ENCODE measurements at regions not wholly inside any gene's neighbourhood (a gene's known extent, or its start where the extent isn't known, plus 50 kb on each side); places are given as distances from the start of the nearest gene placed in this dataset.

GRCh38 chrX:9340598-9341290, 124.1 kb upstream of the TBL1X start:
- TF ChIP-seq, protein P1, sequence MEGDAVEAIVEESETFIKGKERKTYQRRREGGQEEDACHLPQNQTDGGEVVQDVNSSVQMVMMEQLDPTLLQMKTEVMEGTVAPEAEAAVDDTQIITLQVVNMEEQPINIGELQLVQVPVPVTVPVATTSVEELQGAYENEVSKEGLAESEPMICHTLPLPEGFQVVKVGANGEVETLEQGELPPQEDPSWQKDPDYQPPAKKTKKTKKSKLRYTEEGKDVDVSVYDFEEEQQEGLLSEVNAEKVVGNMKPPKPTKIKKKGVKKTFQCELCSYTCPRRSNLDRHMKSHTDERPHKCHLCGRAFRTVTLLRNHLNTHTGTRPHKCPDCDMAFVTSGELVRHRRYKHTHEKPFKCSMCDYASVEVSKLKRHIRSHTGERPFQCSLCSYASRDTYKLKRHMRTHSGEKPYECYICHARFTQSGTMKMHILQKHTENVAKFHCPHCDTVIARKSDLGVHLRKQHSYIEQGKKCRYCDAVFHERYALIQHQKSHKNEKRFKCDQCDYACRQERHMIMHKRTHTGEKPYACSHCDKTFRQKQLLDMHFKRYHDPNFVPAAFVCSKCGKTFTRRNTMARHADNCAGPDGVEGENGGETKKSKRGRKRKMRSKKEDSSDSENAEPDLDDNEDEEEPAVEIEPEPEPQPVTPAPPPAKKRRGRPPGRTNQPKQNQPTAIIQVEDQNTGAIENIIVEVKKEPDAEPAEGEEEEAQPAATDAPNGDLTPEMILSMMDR (conservative IDR thresholded peaks at IDR 0.05), result no peak
- TF ChIP-seq ZFX (IDR thresholded peaks at IDR 0.05), result no peak

Measured in C4-2B (cell line).